Kidney epithelial cell (primary cell): ENCODE measurements at regions not wholly inside any gene's neighbourhood (a gene's known extent, or its start where the extent isn't known, plus 50 kb on each side); places are given as distances from the start of the nearest gene placed in this dataset.

Experiments
- DNase-seq: peaks from one replicate; pipeline ENCODE4 v3.0.0-alpha.2; 2010; ENCODE audit warnings: low read depth
- H3K27me3 ChIP-seq: 2 replicates; pipeline ENCODE4 v1.6.0; 2011; ENCODE audit warnings: low read length; ENCODE audit not compliant: control insufficient read depth, insufficient read depth
- H3K36me3 ChIP-seq: 2 replicates; pipeline ENCODE4 v1.5.1; 2011; ENCODE audit warnings: low read length; ENCODE audit not compliant: control insufficient read depth, insufficient read depth
- H3K4me3 ChIP-seq: 2 replicates; pipeline ENCODE4 v1.5.1; 2011; ENCODE audit warnings: low read depth, mild to moderate bottlenecking, control low read depth, low read length
- TF ChIP-seq, protein P1 (sequence below): IDR thresholded peaks from 2 replicates; pipeline ENCODE4 v1.5.1; 2011; ENCODE audit warnings: mild to moderate bottlenecking, moderate library complexity, low read length, control low read depth, inconsistent platforms; ENCODE audit not compliant: insufficient read depth, poor library complexity, severe bottlenecking

- Histone ChIP-seq H3K27me3 (no peaks in the 10 kb centered on the region), H3K36me3 (no peaks in the 10 kb centered on the region), H3K4me3 (no peak overlapping the region)
- TF ChIP-seq, protein P1, sequence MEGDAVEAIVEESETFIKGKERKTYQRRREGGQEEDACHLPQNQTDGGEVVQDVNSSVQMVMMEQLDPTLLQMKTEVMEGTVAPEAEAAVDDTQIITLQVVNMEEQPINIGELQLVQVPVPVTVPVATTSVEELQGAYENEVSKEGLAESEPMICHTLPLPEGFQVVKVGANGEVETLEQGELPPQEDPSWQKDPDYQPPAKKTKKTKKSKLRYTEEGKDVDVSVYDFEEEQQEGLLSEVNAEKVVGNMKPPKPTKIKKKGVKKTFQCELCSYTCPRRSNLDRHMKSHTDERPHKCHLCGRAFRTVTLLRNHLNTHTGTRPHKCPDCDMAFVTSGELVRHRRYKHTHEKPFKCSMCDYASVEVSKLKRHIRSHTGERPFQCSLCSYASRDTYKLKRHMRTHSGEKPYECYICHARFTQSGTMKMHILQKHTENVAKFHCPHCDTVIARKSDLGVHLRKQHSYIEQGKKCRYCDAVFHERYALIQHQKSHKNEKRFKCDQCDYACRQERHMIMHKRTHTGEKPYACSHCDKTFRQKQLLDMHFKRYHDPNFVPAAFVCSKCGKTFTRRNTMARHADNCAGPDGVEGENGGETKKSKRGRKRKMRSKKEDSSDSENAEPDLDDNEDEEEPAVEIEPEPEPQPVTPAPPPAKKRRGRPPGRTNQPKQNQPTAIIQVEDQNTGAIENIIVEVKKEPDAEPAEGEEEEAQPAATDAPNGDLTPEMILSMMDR, result no peak
- DNase-seq, result no peak
These were observed 344.8 kb upstream of the HS6ST1 start for GRCh38 chr2:128663371-128664050.

DNA sequence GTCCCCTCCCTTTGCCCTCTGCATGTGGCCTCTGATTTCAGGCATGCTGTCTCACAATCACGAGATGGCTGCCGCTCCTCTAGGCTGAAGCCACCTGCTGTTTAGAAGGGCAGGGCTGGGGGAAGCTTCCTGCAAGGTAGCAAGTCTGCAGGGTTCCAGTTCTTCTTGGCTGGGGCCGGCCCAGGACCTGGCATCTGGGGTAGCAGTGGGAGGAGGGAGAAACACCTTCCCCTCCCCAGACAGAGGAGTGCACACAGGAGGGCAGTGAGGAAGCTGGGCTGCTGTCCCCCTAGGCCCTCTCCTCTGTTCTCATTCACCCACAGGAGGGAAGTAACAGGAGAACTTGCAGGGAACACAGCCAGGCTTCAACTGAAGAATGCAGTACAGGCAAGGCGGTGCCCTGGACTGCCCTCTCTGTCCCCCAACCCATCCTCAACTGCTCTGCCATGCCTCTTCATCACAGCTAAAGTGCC is 345.9 kb upstream of the HS6ST1 start:
- TF ChIP-seq, protein P1, result no peak
- no peak overlapping the region for H3K4me3 ChIP-seq

GRCh38 chr2:128665113-128665512 is 346.4 kb upstream of the HS6ST1 start:
- DNase-seq, result no peak
- H3K4me3 ChIP-seq, result no peak overlapping the region
- no peaks in the 10 kb centered on the region for H3K27me3 ChIP-seq
- TF ChIP-seq, protein P1, result no peak
- H3K36me3 ChIP-seq, result no peaks in the 10 kb centered on the region

More for the DNA sequence above, 345.9 kb upstream of the HS6ST1 start:
- Histone ChIP-seq H3K36me3 (no peaks in the 10 kb centered on the region), H3K27me3 (no peaks in the 10 kb centered on the region)
- DNase-seq, result no peak

- no peak overlapping the region for H3K4me3 ChIP-seq
- TF ChIP-seq, protein P1, result no peak
- H3K36me3 ChIP-seq, result no peaks in the 10 kb centered on the region
- H3K27me3 ChIP-seq, result no peaks in the 10 kb centered on the region
- no peak for DNase-seq
These were observed 347.9 kb upstream of the HS6ST1 start for GRCh38 chr2:128666596-128666995.

GRCh38 chr2:128667391-128667790 is 348.7 kb upstream of the HS6ST1 start:
- no peak overlapping the region for H3K4me3 ChIP-seq
- no peak for DNase-seq
- H3K27me3 ChIP-seq, result no peaks in the 10 kb centered on the region
- no peaks in the 10 kb centered on the region for H3K36me3 ChIP-seq
- TF ChIP-seq, protein P1, result no peak

GRCh38 chr2:128668946-128669345 is 350.3 kb upstream of the HS6ST1 start:
- TF ChIP-seq, protein P1, result no peak
- DNase-seq, result no peak
- Histone ChIP-seq H3K36me3 (no peaks in the 10 kb centered on the region), H3K4me3 (no peak overlapping the region), H3K27me3 (no peaks in the 10 kb centered on the region)
